IPS-15b (cell line): ENCODE measurements at regions not wholly inside any gene's neighbourhood (a gene's known extent, or its start where the extent isn't known, plus 50 kb on each side); places are given as distances from the start of the nearest gene placed in this dataset.
"Not testable (repeated sequence)": the region's sequence is repeated elsewhere in the genome, so short reads cannot be mapped to it uniquely, and the experiment has no call there.

Source experiments
- H3K27me3 ChIP-seq: one replicate; pipeline ENCODE4 v1.6.1; 2013; ENCODE audit warnings: low read length; ENCODE audit not compliant: control insufficient read depth, insufficient read depth
- H3K36me3 ChIP-seq: one replicate; pipeline ENCODE4 v1.6.1; 2013; ENCODE audit warnings: low read length; ENCODE audit not compliant: control insufficient read depth, insufficient read depth
- H3K4me1 ChIP-seq: one replicate; pipeline ENCODE4 v1.6.1; 2013; ENCODE audit warnings: mild to moderate bottlenecking, low read length; ENCODE audit not compliant: control insufficient read depth, insufficient read depth
- H3K4me3 ChIP-seq: one replicate; pipeline ENCODE4 v1.5.1; 2013; ENCODE audit warnings: low read depth, low read length
- H3K9ac ChIP-seq: one replicate; pipeline ENCODE4 v1.6.1; 2013; ENCODE audit warnings: low read depth, mild to moderate bottlenecking, low read length
- H3K9me3 ChIP-seq: one replicate; pipeline ENCODE4 v1.6.1; 2013; ENCODE audit warnings: mild to moderate bottlenecking, low read length; ENCODE audit not compliant: control insufficient read depth, insufficient read depth

GRCh38 chr5:51702046-51702445 is 318.8 kb downstream of the ISL1 start:
- H3K9me3 ChIP-seq, H3K36me3 ChIP-seq, H3K9ac ChIP-seq, H3K27me3 ChIP-seq, H3K4me1 ChIP-seq, H3K4me3 ChIP-seq: not testable (repeated sequence)

GRCh38 chr5:51712201-51712600 is 329.0 kb downstream of the ISL1 start:
- Histone ChIP-seq H3K4me1 (no peaks in the 10 kb centered on the region), H3K9ac (no peak overlapping the region), H3K9me3 (no peaks in the 10 kb centered on the region), H3K4me3 (no peak overlapping the region), H3K36me3 (no peaks in the 10 kb centered on the region), H3K27me3 (no peaks in the 10 kb centered on the region)

GRCh38 chr5:51715445-51715844 is 332.2 kb downstream of the ISL1 start:
- H3K36me3 ChIP-seq, H3K27me3 ChIP-seq, H3K9me3 ChIP-seq, H3K9ac ChIP-seq, H3K4me1 ChIP-seq, H3K4me3 ChIP-seq: not testable (repeated sequence)

- no peaks in the 10 kb centered on the region for H3K9me3 ChIP-seq
- no peak overlapping the region for H3K9ac ChIP-seq
- no peaks in the 10 kb centered on the region for H3K36me3 ChIP-seq
- H3K4me3 ChIP-seq = no peak overlapping the region
- H3K27me3 ChIP-seq = no peaks in the 10 kb centered on the region
- peaks cover 8% of the 10 kb centered on the region for H3K4me1 ChIP-seq
Measured at GRCh38 chr5:51731421-51732029, 348.3 kb downstream of the ISL1 start.

- Histone ChIP-seq H3K4me1 (peaks cover 8% of the 10 kb centered on the region), H3K9ac (no peak overlapping the region), H3K36me3 (no peaks in the 10 kb centered on the region), H3K9me3 (no peaks in the 10 kb centered on the region), H3K4me3 (no peak overlapping the region), H3K27me3 (no peaks in the 10 kb centered on the region)
Measured at GRCh38 chr5:51732304-51732703, 349.1 kb downstream of the ISL1 start.

DNA sequence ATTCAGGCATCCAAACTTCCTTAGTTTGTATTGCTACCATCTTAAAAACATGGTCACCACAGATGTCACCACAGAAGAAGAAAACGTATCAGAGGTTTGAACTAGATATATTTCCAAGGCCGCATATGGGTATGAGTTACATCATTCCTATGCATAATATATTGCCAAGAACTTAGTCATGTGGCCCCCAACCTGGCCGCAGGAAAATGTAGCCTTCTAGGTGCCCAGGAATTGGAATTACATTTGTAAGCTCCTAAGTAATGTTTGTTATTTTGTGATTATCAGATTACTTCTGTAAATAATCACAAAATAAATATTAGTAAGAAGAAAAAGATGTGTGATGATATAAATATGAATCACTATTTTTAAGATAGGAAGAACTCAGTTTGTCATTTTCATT is 351.4 kb downstream of the ISL1 start:
- Histone ChIP-seq H3K4me1 (peaks cover 8% of the 10 kb centered on the region), H3K27me3 (no peaks in the 10 kb centered on the region), H3K9ac (no peak overlapping the region), H3K36me3 (no peaks in the 10 kb centered on the region), H3K4me3 (no peak overlapping the region), H3K9me3 (no peaks in the 10 kb centered on the region)

- H3K4me3 ChIP-seq = no peak overlapping the region
- H3K9me3 ChIP-seq = no peaks in the 10 kb centered on the region
- H3K4me1 ChIP-seq = no peaks in the 10 kb centered on the region
- H3K27me3 ChIP-seq = no peaks in the 10 kb centered on the region
- H3K36me3 ChIP-seq = no peaks in the 10 kb centered on the region
- no peak overlapping the region for H3K9ac ChIP-seq
Measured at GRCh38 chr5:51746023-51746422, 362.8 kb downstream of the ISL1 start.

GRCh38 chr5:51748647-51749046 is 365.4 kb downstream of the ISL1 start:
- no peaks in the 10 kb centered on the region for H3K27me3 ChIP-seq
- H3K36me3 ChIP-seq = no peaks in the 10 kb centered on the region
- H3K4me3 ChIP-seq = no peak overlapping the region
- no peaks in the 10 kb centered on the region for H3K4me1 ChIP-seq
- no peak overlapping the region for H3K9ac ChIP-seq
- H3K9me3 ChIP-seq = no peaks in the 10 kb centered on the region
